GM21786 (cell line): ENCODE measurements at regions not wholly inside any gene's neighbourhood (a gene's known extent, or its start where the extent isn't known, plus 50 kb on each side); places are given as distances from the start of the nearest gene placed in this dataset.

Experiments used
- ATAC-seq: cut with Tn5 transposase; IDR thresholded peaks from one replicate; pipeline ENCODE4 v1.9.1; 2021; ENCODE audit not compliant: unreplicated experiment

- ATAC-seq, result no peak
These were observed 991.4 kb downstream of the ARAP2 start for GRCh38 chr4:35252866-35253265.

- ATAC-seq, result no peak
These were observed 991.0 kb downstream of the ARAP2 start for GRCh38 chr4:35253331-35253730.

GRCh38 chr4:35286434-35286833 is 957.9 kb downstream of the ARAP2 start:
- ATAC-seq, result no peak

GRCh38 chr4:35300996-35301774 is 943.1 kb downstream of the ARAP2 start:
- no peak for ATAC-seq

GRCh38 chr4:35315419-35315818 is 928.9 kb downstream of the ARAP2 start:
- no peak for ATAC-seq

GRCh38 chr4:35325908-35326453 is 918.3 kb downstream of the ARAP2 start:
- no peak for ATAC-seq

- ATAC-seq, result no peak
These were observed 901.5 kb downstream of the ARAP2 start for GRCh38 chr4:35342833-35343232.

- ATAC-seq, result no peak
These were observed 897.0 kb downstream of the ARAP2 start for GRCh38 chr4:35347276-35347675.

GRCh38 chr4:35358001-35358584 is 886.2 kb downstream of the ARAP2 start:
- no peak for ATAC-seq

GRCh38 chr4:35364321-35364870 is 879.9 kb downstream of the ARAP2 start:
- no peak for ATAC-seq

- no peak for ATAC-seq
These were observed 879.1 kb downstream of the ARAP2 start for GRCh38 chr4:35365186-35365585.

- ATAC-seq, result no peak
These were observed 844.4 kb downstream of the ARAP2 start for GRCh38 chr4:35399912-35400311.

GRCh38 chr4:35423104-35423503 is 821.2 kb downstream of the ARAP2 start:
- no peak for ATAC-seq

GRCh38 chr4:35447474-35447873 is 796.8 kb downstream of the ARAP2 start:
- ATAC-seq, result no peak

- no peak for ATAC-seq
These were observed 785.3 kb downstream of the ARAP2 start for GRCh38 chr4:35459045-35459444.

GRCh38 chr4:35461931-35462659 is 782.2 kb downstream of the ARAP2 start:
- no peak for ATAC-seq

GRCh38 chr4:35463251-35463952 is 780.9 kb downstream of the ARAP2 start:
- no peak for ATAC-seq

GRCh38 chr4:35464964-35465528 is 779.3 kb downstream of the ARAP2 start:
- ATAC-seq, result no peak

- ATAC-seq, result no peak
These were observed 753.2 kb downstream of the ARAP2 start for GRCh38 chr4:35491093-35491492.

- ATAC-seq, result no peak
These were observed 750.3 kb downstream of the ARAP2 start for GRCh38 chr4:35493977-35494376.

GRCh38 chr4:35494955-35495354 is 749.4 kb downstream of the ARAP2 start:
- ATAC-seq, result no peak
